K562 (cell line): ENCODE measurements at regions not wholly inside any gene's neighbourhood (a gene's known extent, or its start where the extent isn't known, plus 50 kb on each side); places are given as distances from the start of the nearest gene placed in this dataset.
"Not testable (repeated sequence)": the region's sequence is repeated elsewhere in the genome, so short reads cannot be mapped to it uniquely, and the experiment has no call there.

Experiments used
- ATAC-seq: fragments of 200-7000 bp; cut with Tn5 transposase; 3 replicates; pipeline ENCODE4 v1.9.1; 2020; ENCODE audit warnings: moderate library complexity
- BruUV-seq: library from RNA; stranded (reverse); fragments of 400-500 nt; replicated peaks from 2 replicates; lab custom pipeline; 2021; lab: Mats Ljungman, UMichigan
- CTCF ChIA-PET: fragments of 300-600 bp; formaldehyde crosslinking; extraction: SDS; loops from one replicate; lab custom pipeline; 2021; ENCODE audit warnings: low intra/inter-chr PET ratio; lab: Yijun Ruan, JAX
- POLR2A ChIA-PET: fragments of 300-600, 350-650 bp; sonication (Branson Sonifier 250); formaldehyde crosslinking; extraction: SDS; loops from one replicate; lab custom pipeline; 2021; ENCODE audit warnings: antibody characterized with exemption, inconsistent platforms; lab: Yijun Ruan, JAX
- DNase-seq, 4 experiments: peaks; one replicate each; pipeline versions ENCODE4 v3.0.0 to v3.0.0-alpha.2; 2011 to 2018; ENCODE audit warnings: low spot score in 3 of 4, mixed read lengths in 3 of 4; ENCODE audit errors: extremely low read depth in 1 of 4
- FAIRE-seq: peaks from 2 replicates; lab custom pipeline; 2011; peaks lifted over from hg19 to GRCh38; lab: Jason Lieb, UNC
- H2AFZ ChIP-seq: 2 replicates; pipeline ENCODE4 v1.6.0; 2011; ENCODE audit warnings: low read depth, low read length, control low read depth, inconsistent platforms
- H3K27ac ChIP-seq: fragments of 200-600 bp; 3 replicates; pipeline ENCODE4 v1.8.0; 2011; ENCODE audit warnings: low read depth, mild to moderate bottlenecking, control low read depth, inconsistent platforms, low read length, moderate library complexity, mixed read lengths; ENCODE audit errors: extremely low read depth
- H3K27me3 ChIP-seq, 2 experiments: fragments of 300-600 bp in 1 of 2; 2 replicates in 1 of 2; 3 replicates in 1 of 2; pipeline versions ENCODE4 v1.6.0 to v1.8.0; 2011; ENCODE audit warnings: inconsistent platforms in 2 of 2, low read length in 2 of 2, mild to moderate bottlenecking in 1 of 2, mixed read lengths in 1 of 2, moderate library complexity in 1 of 2; ENCODE audit not compliant: control insufficient read depth in 2 of 2, insufficient read depth in 2 of 2
- H3K36me3 ChIP-seq: fragments of 300-600 bp; 3 replicates; pipeline ENCODE4 v1.8.0; 2011; ENCODE audit warnings: mild to moderate bottlenecking, low read length, inconsistent platforms; ENCODE audit not compliant: control insufficient read depth, insufficient read depth
- H3K4me1 ChIP-seq, 2 experiments: fragments of 200-600 bp in 1 of 2; replicated peaks in 1 of 2; 2 replicates in 1 of 2; 3 replicates in 1 of 2; pipeline versions ENCODE4 v1.5.1 to v1.8.0; 2011; ENCODE audit warnings: inconsistent platforms in 2 of 2, low read length in 2 of 2, mild to moderate bottlenecking in 1 of 2, mixed read lengths in 1 of 2, moderate library complexity in 1 of 2; ENCODE audit not compliant: control insufficient read depth in 2 of 2, insufficient read depth in 2 of 2
- H3K4me2 ChIP-seq: 2 replicates; pipeline ENCODE4 v1.6.1; 2011; ENCODE audit warnings: low read length, control low read depth, inconsistent platforms, mixed read lengths; ENCODE audit not compliant: insufficient read depth
- H3K4me3 ChIP-seq: fragments of 200-600 bp; sonication (generic), shearing (Covaris generic); 2 replicates; pipeline ENCODE4 v1.5.1; 2016; ENCODE audit warnings: control low read depth, inconsistent platforms
- H3K79me2 ChIP-seq: fragments of 200-600 bp; 3 replicates; pipeline ENCODE4 v1.8.0; 2011; ENCODE audit warnings: low read length, inconsistent platforms; ENCODE audit not compliant: control insufficient read depth, insufficient read depth
- H3K9ac ChIP-seq, 2 experiments: 2 replicates each; pipeline versions ENCODE4 v1.6.0 to v1.6.1; 2011; ENCODE audit warnings: low read depth in 2 of 2, low read length in 2 of 2, control low read depth in 1 of 2, inconsistent platforms in 1 of 2, mild to moderate bottlenecking in 1 of 2, mixed read lengths in 1 of 2; ENCODE audit not compliant: insufficient read depth in 1 of 2
- H3K9me1 ChIP-seq: one replicate; pipeline ENCODE4 v1.6.0; 2011; ENCODE audit warnings: inconsistent platforms, mild to moderate bottlenecking, low read length, moderate library complexity; ENCODE audit not compliant: control insufficient read depth, insufficient read depth
- H3K9me3 ChIP-seq: replicated peaks from 2 replicates; pipeline ENCODE4 v1.5.1; 2011; ENCODE audit warnings: low read depth, low read length, inconsistent platforms; ENCODE audit not compliant: control insufficient read depth, insufficient read depth
- H4K20me1 ChIP-seq: replicated peaks from 2 replicates; pipeline ENCODE4 v1.6.1; 2011; ENCODE audit warnings: low read length, inconsistent platforms, mixed read lengths; ENCODE audit not compliant: control insufficient read depth, insufficient read depth
- EWSR1 ChIP-seq: fragments of 450-650 bp; IDR thresholded peaks from 2 replicates; pipeline ENCODE4 v1.6.1; 2018; ENCODE audit warnings: borderline replicate concordance, mild to moderate bottlenecking, low read depth, moderate library complexity; ENCODE audit not compliant: partially characterized antibody
- GATA2 ChIP-seq: sonication (generic); formaldehyde crosslinking; IDR thresholded peaks from 2 replicates; pipeline ENCODE4 v1.4.0; 2020; ENCODE audit warnings: mild to moderate bottlenecking, missing genetic modification reagents
- HES1 ChIP-seq: fragments of 450-650 bp; IDR thresholded peaks from 2 replicates; pipeline ENCODE4 v1.6.1; 2016; ENCODE audit warnings: low read depth, mild to moderate bottlenecking, moderate library complexity
- SMARCA5 ChIP-seq: fragments of 450-650 bp; IDR thresholded peaks from 2 replicates; pipeline ENCODE4 v1.6.1; 2016
- ZBTB7A ChIP-seq: IDR thresholded peaks from 2 replicates; pipeline ENCODE4 v1.6.1; 2011; ENCODE audit warnings: low read depth, mild to moderate bottlenecking, low read length, moderate library complexity, borderline replicate concordance; ENCODE audit not compliant: control insufficient read depth
- ZNF124 ChIP-seq: sonication (generic); formaldehyde crosslinking; IDR thresholded peaks from 2 replicates; pipeline ENCODE4 v1.8.1; 2022; ENCODE audit warnings: missing genetic modification reagents
- ZNF197 ChIP-seq: fragments of 200-800 bp; sonication (Bioruptor generic); IDR thresholded peaks from 2 replicates; pipeline ENCODE4 v1.6.1; 2016; ENCODE audit warnings: low read depth, missing genetic modification characterization, missing compliant biosample characterization
- ZNF436 ChIP-seq: fragments of 250-450, 450-650 bp; sonication (Bioruptor Pico); formaldehyde crosslinking; IDR thresholded peaks from 2 replicates; pipeline ENCODE4 v1.7.0; 2020; ENCODE audit warnings: mild to moderate bottlenecking
- WGBS: fragments of 100-300 bp; shearing (Covaris generic); methylation state at CpG from one replicate; pipeline ENCODE4 v1.1.6; 2016; ENCODE audit warnings: low coverage, mixed read lengths; ENCODE audit not compliant: insufficient coverage; ENCODE audit errors: missing lambda C conversion rate; 5-methylcytosine and 5-hydroxymethylcytosine counted together
- in situ Hi-C: fragments of 300-500 bp; cut with MboI; formaldehyde crosslinking; loops from 4 replicates; pipeline ENCODE4 v1.15.0; 2018; ENCODE audit warnings: inconsistent platforms, mixed read lengths
- intact Hi-C: fragments of 100-400 bp; cut with micrococcal nuclease; formaldehyde crosslinking; loops from 2 replicates; pipeline ENCODE4 v1.14.2; 2022
- TF ChIP-seq, protein P1 (sequence below): sonication (generic); formaldehyde crosslinking; IDR thresholded peaks from 2 replicates; pipeline ENCODE4 v1.8.1; 2023; ENCODE audit warnings: mild to moderate bottlenecking, missing genetic modification reagents
- TF ChIP-seq, protein P2 (sequence below): fragments of 450-650 bp; formaldehyde crosslinking; IDR thresholded peaks from 2 replicates; pipeline ENCODE4 v1.4.0; 2022; ENCODE audit warnings: missing genetic modification characterization
- TF ChIP-seq, protein P3 (sequence below): fragments of 250-450 bp; sonication (Bioruptor Pico); IDR thresholded peaks from 2 replicates; pipeline ENCODE4 v1.5.1; 2021; ENCODE audit warnings: mild to moderate bottlenecking

- CTCF ChIA-PET, H3K4me1 ChIP-seq, H3K9me3 ChIP-seq, H3K27ac ChIP-seq, H3K27me3 ChIP-seq, H3K4me2 ChIP-seq, H3K79me2 ChIP-seq, H4K20me1 ChIP-seq, FAIRE-seq, H2AFZ ChIP-seq, H3K36me3 ChIP-seq, in situ Hi-C loops, H3K9me1 ChIP-seq, BruUV-seq, POLR2A ChIA-PET, ATAC-seq, H3K9ac ChIP-seq, H3K4me3 ChIP-seq, intact Hi-C loops, DNase-seq: not testable (repeated sequence)
- 10% methylated on average over 7 of the region's 7 CpGs for WGBS
Observed at GRCh38 chr1:105470541-105470940, 1585.9 kb upstream of the PRMT6 start.

- no peak overlapping the region for H2AFZ ChIP-seq
- no peak for DNase-seq
- no peak overlapping the region for H3K4me2 ChIP-seq
- no peaks in the 10 kb centered on the region for H4K20me1 ChIP-seq
- POLR2A ChIA-PET = no interaction called here
- FAIRE-seq = no peak
- H3K79me2 ChIP-seq = no peaks in the 10 kb centered on the region
- no peak overlapping the region for H3K9ac ChIP-seq
- no peaks in the 10 kb centered on the region for H3K4me1 ChIP-seq
- CTCF ChIA-PET = no interaction called here
- no peaks in the 10 kb centered on the region for H3K36me3 ChIP-seq
- H3K27ac ChIP-seq = no peak overlapping the region
- no peaks in the 10 kb centered on the region for H3K27me3 ChIP-seq
- BruUV-seq = no TSS peak
- intact Hi-C loops (no loop called here), in situ Hi-C loops (no loop called here)
- H3K4me3 ChIP-seq = no peak overlapping the region
- H3K9me3 ChIP-seq = no peaks in the 10 kb centered on the region
- H3K9me1 ChIP-seq = no peaks in the 10 kb centered on the region
- no peak for ATAC-seq
- TF ChIP-seq, protein P1, sequence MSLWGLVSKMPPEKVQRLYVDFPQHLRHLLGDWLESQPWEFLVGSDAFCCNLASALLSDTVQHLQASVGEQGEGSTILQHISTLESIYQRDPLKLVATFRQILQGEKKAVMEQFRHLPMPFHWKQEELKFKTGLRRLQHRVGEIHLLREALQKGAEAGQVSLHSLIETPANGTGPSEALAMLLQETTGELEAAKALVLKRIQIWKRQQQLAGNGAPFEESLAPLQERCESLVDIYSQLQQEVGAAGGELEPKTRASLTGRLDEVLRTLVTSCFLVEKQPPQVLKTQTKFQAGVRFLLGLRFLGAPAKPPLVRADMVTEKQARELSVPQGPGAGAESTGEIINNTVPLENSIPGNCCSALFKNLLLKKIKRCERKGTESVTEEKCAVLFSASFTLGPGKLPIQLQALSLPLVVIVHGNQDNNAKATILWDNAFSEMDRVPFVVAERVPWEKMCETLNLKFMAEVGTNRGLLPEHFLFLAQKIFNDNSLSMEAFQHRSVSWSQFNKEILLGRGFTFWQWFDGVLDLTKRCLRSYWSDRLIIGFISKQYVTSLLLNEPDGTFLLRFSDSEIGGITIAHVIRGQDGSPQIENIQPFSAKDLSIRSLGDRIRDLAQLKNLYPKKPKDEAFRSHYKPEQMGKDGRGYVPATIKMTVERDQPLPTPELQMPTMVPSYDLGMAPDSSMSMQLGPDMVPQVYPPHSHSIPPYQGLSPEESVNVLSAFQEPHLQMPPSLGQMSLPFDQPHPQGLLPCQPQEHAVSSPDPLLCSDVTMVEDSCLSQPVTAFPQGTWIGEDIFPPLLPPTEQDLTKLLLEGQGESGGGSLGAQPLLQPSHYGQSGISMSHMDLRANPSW (CRISPR knock-in tag) = no peak
- no peak for TF ChIP-seq ZNF197
- no peak for TF ChIP-seq ZBTB7A
- TF ChIP-seq, protein P2, sequence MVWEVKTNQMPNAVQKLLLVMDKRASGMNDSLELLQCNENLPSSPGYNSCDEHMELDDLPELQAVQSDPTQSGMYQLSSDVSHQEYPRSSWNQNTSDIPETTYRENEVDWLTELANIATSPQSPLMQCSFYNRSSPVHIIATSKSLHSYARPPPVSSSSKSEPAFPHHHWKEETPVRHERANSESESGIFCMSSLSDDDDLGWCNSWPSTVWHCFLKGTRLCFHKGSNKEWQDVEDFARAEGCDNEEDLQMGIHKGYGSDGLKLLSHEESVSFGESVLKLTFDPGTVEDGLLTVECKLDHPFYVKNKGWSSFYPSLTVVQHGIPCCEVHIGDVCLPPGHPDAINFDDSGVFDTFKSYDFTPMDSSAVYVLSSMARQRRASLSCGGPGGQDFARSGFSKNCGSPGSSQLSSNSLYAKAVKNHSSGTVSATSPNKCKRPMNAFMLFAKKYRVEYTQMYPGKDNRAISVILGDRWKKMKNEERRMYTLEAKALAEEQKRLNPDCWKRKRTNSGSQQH = no peak
- no peak for TF ChIP-seq ZNF124 (CRISPR knock-in tag)
- TF ChIP-seq HES1 = no peak
- TF ChIP-seq EWSR1 = no peak
- TF ChIP-seq GATA2 (CRISPR knock-in tag) = no peak
- TF ChIP-seq SMARCA5 = no peak
- TF ChIP-seq, protein P3, sequence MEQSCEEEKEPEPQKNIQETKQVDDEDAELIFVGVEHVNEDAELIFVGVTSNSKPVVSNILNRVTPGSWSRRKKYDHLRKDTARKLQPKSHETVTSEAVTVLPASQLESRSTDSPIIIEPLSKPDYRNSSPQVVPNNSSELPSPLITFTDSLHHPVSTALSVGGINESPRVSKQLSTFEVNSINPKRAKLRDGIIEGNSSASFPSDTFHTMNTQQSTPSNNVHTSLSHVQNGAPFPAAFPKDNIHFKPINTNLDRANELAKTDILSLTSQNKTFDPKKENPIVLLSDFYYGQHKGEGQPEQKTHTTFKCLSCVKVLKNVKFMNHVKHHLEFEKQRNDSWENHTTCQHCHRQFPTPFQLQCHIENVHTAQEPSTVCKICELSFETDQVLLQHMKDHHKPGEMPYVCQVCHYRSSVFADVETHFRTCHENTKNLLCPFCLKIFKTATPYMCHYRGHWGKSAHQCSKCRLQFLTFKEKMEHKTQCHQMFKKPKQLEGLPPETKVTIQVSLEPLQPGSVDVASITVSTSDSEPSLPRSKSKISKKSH (CRISPR knock-in tag) = no peak
- TF ChIP-seq ZNF436 = no peak
Observed at GRCh38 chr1:105483436-105483835, 1573.0 kb upstream of the PRMT6 start.
